OCI-LY3 (cell line): ENCODE measurements at regions not wholly inside any gene's neighbourhood (a gene's known extent, or its start where the extent isn't known, plus 50 kb on each side); places are given as distances from the start of the nearest gene placed in this dataset.

ENCODE experiments used
- EZH2phosphoT487 ChIP-seq: fragments of 200-600 bp; shearing (Covaris generic); IDR thresholded peaks from 2 replicates; pipeline ENCODE4 v1.6.1; 2018; ENCODE audit warnings: antibody characterized with exemption, mixed run types, low read depth
- TF ChIP-seq, protein P1 (sequence below): fragments of 200-600, 300-600 bp; sonication (generic); IDR thresholded peaks from 2 replicates; pipeline ENCODE4 v1.5.1; 2014; ENCODE audit warnings: antibody characterized with exemption, low read length, low read depth

- TF ChIP-seq EZH2phosphoT487 = no peak
- TF ChIP-seq, protein P1, sequence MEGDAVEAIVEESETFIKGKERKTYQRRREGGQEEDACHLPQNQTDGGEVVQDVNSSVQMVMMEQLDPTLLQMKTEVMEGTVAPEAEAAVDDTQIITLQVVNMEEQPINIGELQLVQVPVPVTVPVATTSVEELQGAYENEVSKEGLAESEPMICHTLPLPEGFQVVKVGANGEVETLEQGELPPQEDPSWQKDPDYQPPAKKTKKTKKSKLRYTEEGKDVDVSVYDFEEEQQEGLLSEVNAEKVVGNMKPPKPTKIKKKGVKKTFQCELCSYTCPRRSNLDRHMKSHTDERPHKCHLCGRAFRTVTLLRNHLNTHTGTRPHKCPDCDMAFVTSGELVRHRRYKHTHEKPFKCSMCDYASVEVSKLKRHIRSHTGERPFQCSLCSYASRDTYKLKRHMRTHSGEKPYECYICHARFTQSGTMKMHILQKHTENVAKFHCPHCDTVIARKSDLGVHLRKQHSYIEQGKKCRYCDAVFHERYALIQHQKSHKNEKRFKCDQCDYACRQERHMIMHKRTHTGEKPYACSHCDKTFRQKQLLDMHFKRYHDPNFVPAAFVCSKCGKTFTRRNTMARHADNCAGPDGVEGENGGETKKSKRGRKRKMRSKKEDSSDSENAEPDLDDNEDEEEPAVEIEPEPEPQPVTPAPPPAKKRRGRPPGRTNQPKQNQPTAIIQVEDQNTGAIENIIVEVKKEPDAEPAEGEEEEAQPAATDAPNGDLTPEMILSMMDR = no peak
These were observed 375.7 kb downstream of the SHANK2 start for GRCh38 chr11:70876685-70877084.
